SKM-1 (cell line): ENCODE measurements at regions not wholly inside any gene's neighbourhood (a gene's known extent, or its start where the extent isn't known, plus 50 kb on each side); places are given as distances from the start of the nearest gene placed in this dataset.
"Not testable (repeated sequence)": the region's sequence is repeated elsewhere in the genome, so short reads cannot be mapped to it uniquely, and the experiment has no call there.

Experiments used
- DNase-seq: peaks from one replicate; lab custom pipeline; 2025; ENCODE audit not compliant: unreplicated experiment; lab: John Stamatoyannopoulos, UW

- no peak for DNase-seq
These were observed 64.6 kb upstream of the SHB start for GRCh38 chr9:38133595-38133994.

DNA sequence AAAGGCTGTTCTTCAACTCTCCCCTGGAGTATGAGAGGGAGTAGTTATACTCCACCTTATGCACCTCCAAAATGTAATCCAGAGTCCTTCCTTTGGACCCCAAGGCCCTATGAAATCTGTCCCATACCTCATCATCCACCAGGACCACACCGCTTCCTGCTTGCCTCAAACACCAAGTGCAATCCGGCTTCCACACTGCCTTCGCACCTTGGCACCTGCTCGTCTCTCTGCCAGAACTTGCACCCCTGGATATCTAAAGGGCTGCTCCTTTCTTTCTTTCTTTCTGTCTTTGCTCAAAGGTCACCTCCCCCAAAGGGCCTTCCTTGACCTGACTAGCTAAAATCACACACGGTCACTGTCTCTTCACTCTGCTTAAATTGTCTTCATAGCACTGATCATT is 63.9 kb upstream of the SHB start:
- no peak for DNase-seq

- DNase-seq, result no peak
These were observed 62.7 kb upstream of the SHB start for GRCh38 chr9:38131729-38132128.

- no peak for DNase-seq
These were observed 61.7 kb upstream of the SHB start for GRCh38 chr9:38130724-38131123.

DNA sequence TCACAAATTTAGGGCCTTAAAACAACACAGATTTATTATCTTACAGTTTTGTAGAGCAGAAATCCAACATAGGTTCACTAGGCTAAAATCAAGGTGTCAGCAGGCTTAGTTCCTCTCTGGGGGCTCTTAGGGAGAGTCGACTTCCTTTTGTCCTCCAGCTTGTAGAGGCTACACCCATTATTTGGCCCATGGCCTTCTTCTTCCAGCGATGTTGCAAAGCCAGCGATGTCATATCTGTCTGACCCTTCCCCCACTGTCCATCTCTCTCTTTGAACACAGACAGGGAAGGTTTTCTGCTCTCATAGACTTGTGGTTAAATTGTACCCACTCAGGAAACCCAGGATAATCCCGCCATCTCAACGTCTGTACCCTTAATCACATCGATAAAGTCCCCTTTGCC is 60.3 kb upstream of the SHB start:
- no peak for DNase-seq

DNA sequence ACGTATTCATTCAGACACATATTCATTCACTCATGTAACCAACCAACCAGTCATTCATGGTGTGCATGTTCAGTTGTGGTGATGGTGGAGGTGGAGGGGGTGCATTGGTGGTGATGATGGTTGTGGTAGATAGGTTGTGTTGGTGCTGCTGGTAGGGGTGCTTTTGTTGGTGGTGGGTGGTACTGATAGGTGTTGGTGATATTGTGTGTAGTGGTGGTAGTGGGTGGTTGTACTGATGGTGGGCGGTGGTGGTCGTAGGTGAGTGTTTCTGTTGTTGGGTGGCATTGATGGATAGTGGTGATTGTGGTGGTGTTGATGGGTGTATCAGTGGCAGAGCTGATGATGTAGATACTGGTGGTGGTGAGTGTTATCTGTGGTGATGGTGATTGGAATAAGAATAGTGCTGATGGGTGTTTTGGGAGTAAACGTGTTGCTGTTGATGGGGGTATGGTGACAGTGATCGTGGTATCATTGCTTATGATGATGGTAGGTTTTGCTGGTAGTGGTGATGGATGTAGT is 59.8 kb upstream of the SHB start:
- no peak for DNase-seq

GRCh38 chr9:38127271-38127839 is 58.3 kb upstream of the SHB start:
- no peak for DNase-seq

GRCh38 chr9:38126730-38127129 is 57.7 kb upstream of the SHB start:
- no peak for DNase-seq

DNA sequence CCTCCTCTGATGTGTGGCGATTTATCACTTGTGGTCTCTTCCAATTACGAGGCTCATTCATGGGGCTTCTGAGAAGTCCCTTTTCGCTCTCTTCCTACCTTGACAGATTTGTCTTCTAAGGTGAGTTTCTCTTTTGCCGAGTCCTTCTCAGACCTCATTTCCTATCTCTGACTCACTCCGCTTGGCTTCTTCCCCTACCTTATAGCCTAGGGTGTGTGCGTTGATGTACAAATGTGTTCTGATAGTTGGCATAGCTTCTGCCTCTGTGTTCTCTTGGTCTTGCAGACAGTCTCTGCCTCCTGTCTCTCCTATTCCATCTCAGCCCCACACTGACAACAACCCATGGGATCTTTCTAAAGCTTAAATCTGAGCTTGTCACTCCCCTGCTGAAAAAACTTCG is 56.9 kb upstream of the SHB start:
- DNase-seq, result no peak

DNA sequence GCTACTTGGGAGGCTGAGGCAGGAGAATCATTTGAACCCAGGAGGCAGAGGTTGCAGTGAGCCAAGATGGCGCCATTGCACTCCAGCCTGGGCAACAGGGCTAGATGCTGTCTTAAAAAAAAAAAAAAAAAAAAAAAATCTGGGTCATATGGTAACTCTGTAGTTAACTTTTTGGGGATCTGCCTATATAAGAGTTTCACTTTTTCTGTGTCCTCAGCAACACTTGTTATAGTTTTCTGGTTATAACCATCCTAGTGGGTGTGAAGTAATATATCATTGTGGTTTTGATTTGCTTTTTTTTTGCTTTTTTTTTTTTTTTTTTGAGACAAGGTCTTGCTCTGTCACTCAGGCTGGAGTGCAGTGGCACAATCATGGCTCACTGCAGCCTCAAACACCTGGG is 54.3 kb upstream of the SHB start:
- not testable (repeated sequence) for DNase-seq

- DNase-seq, result no peak
These were observed 51.9 kb upstream of the SHB start for GRCh38 chr9:38120961-38121360.

GRCh38 chr9:38119560-38120236 is 50.7 kb upstream of the SHB start:
- DNase-seq, result no peak

DNA sequence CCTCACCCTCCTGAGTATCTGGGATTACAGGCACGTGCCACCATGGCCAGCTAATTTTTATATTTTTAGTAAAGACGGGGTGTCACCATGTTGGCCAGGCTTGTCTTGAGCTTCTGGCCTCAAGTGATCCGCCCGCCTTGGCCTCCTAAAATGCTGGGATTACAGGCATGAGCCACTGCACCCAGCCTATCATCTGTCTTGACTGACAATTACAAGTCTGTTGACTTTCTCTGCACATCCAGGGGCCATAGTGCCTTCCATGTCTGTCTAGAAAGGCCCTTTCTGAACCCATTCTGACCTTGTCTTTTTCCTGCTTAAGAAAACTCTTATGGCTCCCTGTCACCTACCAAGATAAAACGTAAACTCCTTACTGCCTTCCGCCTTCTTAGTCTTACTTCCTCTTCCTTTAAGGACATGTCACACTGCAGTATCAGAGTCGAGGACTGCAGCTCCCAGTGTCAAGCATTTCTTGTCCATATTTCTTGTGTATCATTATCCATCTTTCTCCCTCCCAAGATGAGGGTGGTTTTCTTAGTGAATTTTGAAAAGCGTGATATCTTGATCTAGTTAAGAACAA is 49.9 kb upstream of the SHB start:
- DNase-seq, result peak; percentile 35
